Vagina (tissue), 2 donors: ENCODE measurements at regions not wholly inside any gene's neighbourhood (a gene's known extent, or its start where the extent isn't known, plus 50 kb on each side); places are given as distances from the start of the nearest gene placed in this dataset.
"Not testable (repeated sequence)": the region's sequence is repeated elsewhere in the genome, so short reads cannot be mapped to it uniquely, and the experiment has no call there.

Experiments used
- DNase-seq, 2 donors: peaks; one replicate each; pipeline ENCODE4 v3.0.0-alpha.2; 2017; ENCODE audit errors: extremely low spot score in 2 of 2
- H3K27ac ChIP-seq: fragments of 200-600 bp; sonication (generic); one replicate; pipeline ENCODE4 v1.5.1; 2019
- H3K27me3 ChIP-seq: fragments of 200-600 bp; sonication (generic); one replicate; pipeline ENCODE4 v1.5.1; 2019
- H3K36me3 ChIP-seq, 2 donors: fragments of 200-600 bp; sonication (generic); one replicate each; pipeline ENCODE4 v1.5.1; 2017 to 2019
- H3K4me1 ChIP-seq: fragments of 200-600 bp; sonication (generic); one replicate; pipeline ENCODE4 v1.5.1; 2019
- H3K4me3 ChIP-seq, 2 donors: fragments of 200-600 bp; sonication (generic); 1 replicate in 1 of 2; 2 replicates in 1 of 2; pipeline ENCODE4 v1.5.1; 2016 to 2019
- H3K9me3 ChIP-seq: fragments of 200-600 bp; sonication (generic); one replicate; pipeline ENCODE4 v1.5.1; 2019
- POLR2A ChIP-seq, 2 donors: fragments of 450-650 bp; IDR thresholded peaks; one replicate each; pipeline ENCODE4 v1.6.1; 2017; ENCODE audit warnings: antibody characterized with exemption in 2 of 2, mild to moderate bottlenecking in 2 of 2, moderate library complexity in 2 of 2
- POLR2AphosphoS5 ChIP-seq, 2 donors: sonication (generic); formaldehyde crosslinking; IDR thresholded peaks; one replicate each; pipeline ENCODE4 v1.9.0; 2017; ENCODE audit warnings: antibody characterized with exemption in 2 of 2, mild to moderate bottlenecking in 2 of 2, low read depth in 1 of 2; ENCODE audit not compliant: insufficient read depth in 1 of 2
- intact Hi-C: fragments of 100-400 bp; cut with DNase I; formaldehyde crosslinking; loops from one replicate; pipeline ENCODE4 v1.15.1; 2023
- TF ChIP-seq, protein P1 (sequence below), 3 experiments: fragments of 450-650 bp in 2 of 3; fragments of 200-600 bp in 1 of 3; sonication (generic) in 1 of 3; IDR thresholded peaks; one replicate each; pipeline ENCODE4 v1.5.1; 2017 to 2019; ENCODE audit warnings: antibody characterized with exemption in 3 of 3, mild to moderate bottlenecking in 2 of 3, moderate library complexity in 2 of 3

DNA sequence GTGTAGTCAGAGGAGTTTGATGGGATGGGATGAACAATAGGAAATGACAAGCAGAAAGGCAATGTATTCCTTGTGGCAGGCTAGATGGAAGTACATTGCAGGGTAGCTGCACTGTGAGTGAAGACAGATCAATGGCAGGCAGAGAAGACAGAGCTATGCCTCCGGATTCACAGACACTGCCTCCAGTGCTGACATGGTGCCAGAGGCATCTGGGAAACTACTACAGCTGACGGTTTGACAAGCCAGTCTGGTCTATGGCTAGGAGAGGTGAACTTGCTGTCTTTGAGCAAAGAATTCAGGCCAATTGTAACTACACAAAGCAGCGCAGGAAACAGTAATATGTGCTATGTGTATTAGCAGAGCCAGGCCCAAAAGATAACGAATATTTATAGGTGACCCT lies 193.5 kb downstream of the DIO2 start:
- intact Hi-C loops, result no loop called here
- H3K36me3 ChIP-seq, result no peaks in the 10 kb centered on the region
- no peak overlapping the region for H3K27ac ChIP-seq
- H3K9me3 ChIP-seq, result no peaks in the 10 kb centered on the region
- no peak for TF ChIP-seq POLR2A (IDR thresholded peaks at IDR 0.05)
- TF ChIP-seq, protein P1, sequence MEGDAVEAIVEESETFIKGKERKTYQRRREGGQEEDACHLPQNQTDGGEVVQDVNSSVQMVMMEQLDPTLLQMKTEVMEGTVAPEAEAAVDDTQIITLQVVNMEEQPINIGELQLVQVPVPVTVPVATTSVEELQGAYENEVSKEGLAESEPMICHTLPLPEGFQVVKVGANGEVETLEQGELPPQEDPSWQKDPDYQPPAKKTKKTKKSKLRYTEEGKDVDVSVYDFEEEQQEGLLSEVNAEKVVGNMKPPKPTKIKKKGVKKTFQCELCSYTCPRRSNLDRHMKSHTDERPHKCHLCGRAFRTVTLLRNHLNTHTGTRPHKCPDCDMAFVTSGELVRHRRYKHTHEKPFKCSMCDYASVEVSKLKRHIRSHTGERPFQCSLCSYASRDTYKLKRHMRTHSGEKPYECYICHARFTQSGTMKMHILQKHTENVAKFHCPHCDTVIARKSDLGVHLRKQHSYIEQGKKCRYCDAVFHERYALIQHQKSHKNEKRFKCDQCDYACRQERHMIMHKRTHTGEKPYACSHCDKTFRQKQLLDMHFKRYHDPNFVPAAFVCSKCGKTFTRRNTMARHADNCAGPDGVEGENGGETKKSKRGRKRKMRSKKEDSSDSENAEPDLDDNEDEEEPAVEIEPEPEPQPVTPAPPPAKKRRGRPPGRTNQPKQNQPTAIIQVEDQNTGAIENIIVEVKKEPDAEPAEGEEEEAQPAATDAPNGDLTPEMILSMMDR (IDR thresholded peaks at IDR 0.05), result no peak
- no peak for TF ChIP-seq POLR2AphosphoS5 (IDR thresholded peaks at IDR 0.05; ENCODE audit: insufficient read depth in 1 of 2, low read depth in 1 of 2)
- H3K4me3 ChIP-seq, result no peak overlapping the region
- DNase-seq, result no peak
- no peaks in the 10 kb centered on the region for H3K4me1 ChIP-seq
- H3K27me3 ChIP-seq, result no peaks in the 10 kb centered on the region

DNA sequence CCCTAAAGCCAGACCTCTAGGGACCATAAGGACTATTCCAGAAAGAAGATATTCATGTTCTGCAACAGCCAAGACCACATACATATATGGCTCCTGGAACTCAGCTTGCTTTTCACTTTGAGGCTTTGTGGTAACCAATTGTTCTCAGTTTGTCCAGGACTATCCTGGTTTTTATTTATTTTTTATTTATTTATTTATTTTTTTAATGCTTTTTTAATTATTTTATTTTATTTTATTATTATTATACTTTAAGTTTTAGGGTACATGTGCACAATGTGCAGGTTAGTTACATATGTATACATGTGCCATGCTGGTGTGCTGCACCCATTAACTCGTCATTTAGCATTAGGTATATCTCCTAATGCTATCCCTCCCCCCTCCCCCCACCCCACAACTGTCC lies 201.1 kb downstream of the DIO2 start:
- H3K4me3 ChIP-seq, H3K36me3 ChIP-seq, H3K27me3 ChIP-seq, H3K27ac ChIP-seq, DNase-seq, intact Hi-C loops, H3K4me1 ChIP-seq, H3K9me3 ChIP-seq: not testable (repeated sequence)

DNA sequence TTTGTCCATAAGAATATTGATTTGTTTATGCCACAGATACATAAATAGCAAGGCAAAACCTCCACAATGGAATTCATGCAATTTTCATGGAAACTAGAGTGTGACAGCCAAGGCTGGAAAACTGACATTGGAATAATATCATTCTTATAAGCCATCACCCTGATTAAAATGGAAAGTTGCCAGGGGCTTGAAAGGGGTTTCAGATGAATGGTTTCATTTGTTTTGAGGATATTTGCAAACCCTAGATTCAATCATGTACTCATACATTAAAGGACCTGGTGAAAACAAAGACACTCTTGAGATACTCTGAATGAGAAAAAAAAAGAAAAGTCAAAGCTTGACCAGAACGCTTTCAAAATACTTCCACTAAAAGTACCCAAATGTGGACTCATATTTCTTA lies 205.7 kb downstream of the DIO2 start:
- H3K4me3 ChIP-seq, result no peak overlapping the region
- no peaks in the 10 kb centered on the region for H3K4me1 ChIP-seq
- H3K36me3 ChIP-seq, result no peaks in the 10 kb centered on the region
- no peak overlapping the region for H3K27ac ChIP-seq
- no peak for DNase-seq
- H3K27me3 ChIP-seq, result no peaks in the 10 kb centered on the region
- H3K9me3 ChIP-seq, result no peaks in the 10 kb centered on the region
- intact Hi-C loops, result no loop called here
- TF ChIP-seq, protein P1 (IDR thresholded peaks at IDR 0.05), result no peak
- TF ChIP-seq POLR2A (IDR thresholded peaks at IDR 0.05) (no peak), POLR2AphosphoS5 (IDR thresholded peaks at IDR 0.05; ENCODE audit: insufficient read depth in 1 of 2, low read depth in 1 of 2) (no peak)

DNA sequence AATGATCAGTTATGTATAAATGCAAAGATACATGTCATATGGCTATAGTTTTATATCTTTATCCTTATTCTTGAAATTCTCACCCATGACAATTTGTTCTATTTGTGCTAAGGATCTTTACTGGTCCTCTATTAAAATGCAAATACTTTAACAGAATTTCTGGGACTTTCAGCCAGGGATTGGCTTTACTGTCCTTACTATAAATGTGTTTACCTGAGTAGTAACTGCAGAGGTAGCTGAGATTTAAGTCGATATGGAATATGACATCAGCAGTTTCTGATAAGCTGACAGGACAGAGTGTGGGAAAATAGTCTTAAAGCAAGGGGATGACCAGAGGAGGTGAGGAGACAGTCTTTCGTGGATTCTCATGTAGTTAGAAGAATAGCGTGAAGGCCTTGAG lies 206.4 kb downstream of the DIO2 start:
- intact Hi-C loops, result no loop called here
- no peak overlapping the region for H3K27ac ChIP-seq
- no peaks in the 10 kb centered on the region for H3K4me1 ChIP-seq
- no peaks in the 10 kb centered on the region for H3K36me3 ChIP-seq
- no peaks in the 10 kb centered on the region for H3K27me3 ChIP-seq
- DNase-seq, result no peak
- no peak for TF ChIP-seq POLR2A (IDR thresholded peaks at IDR 0.05)
- TF ChIP-seq, protein P1 (IDR thresholded peaks at IDR 0.05), result no peak
- no peak for TF ChIP-seq POLR2AphosphoS5 (IDR thresholded peaks at IDR 0.05; ENCODE audit: insufficient read depth in 1 of 2, low read depth in 1 of 2)
- H3K4me3 ChIP-seq, result no peak overlapping the region
- H3K9me3 ChIP-seq, result no peaks in the 10 kb centered on the region

DNA sequence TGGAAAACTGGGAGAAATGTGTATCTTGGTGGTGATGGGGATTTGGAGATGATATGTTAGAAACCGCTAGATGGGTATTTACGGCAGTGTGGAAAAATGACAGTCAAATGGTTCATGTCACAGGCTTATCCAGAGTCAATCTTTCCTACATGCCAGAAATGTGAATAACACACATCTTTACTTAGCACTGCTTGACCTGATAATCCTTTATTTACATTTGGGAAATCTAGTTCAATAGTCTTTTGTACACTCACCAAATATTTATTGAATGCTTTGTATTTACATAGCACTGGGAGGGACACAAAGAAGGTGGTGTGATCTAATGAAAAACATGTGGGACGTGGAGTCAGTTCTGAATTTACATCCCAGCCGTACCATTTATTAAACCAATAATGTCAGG lies 208.2 kb downstream of the DIO2 start:
- TF ChIP-seq POLR2A (IDR thresholded peaks at IDR 0.05) (no peak), POLR2AphosphoS5 (IDR thresholded peaks at IDR 0.05; ENCODE audit: insufficient read depth in 1 of 2, low read depth in 1 of 2) (no peak)
- TF ChIP-seq, protein P1 (IDR thresholded peaks at IDR 0.05), result no peak
- Histone ChIP-seq H3K36me3 (no peaks in the 10 kb centered on the region), H3K27me3 (no peaks in the 10 kb centered on the region), H3K4me1 (no peaks in the 10 kb centered on the region), H3K9me3 (no peaks in the 10 kb centered on the region), H3K4me3 (no peak overlapping the region), H3K27ac (no peak overlapping the region)
- DNase-seq, result no peak
- intact Hi-C loops, result no loop called here
